Breast epithelium (tissue), 3 donors: ENCODE measurements at regions not wholly inside any gene's neighbourhood (a gene's known extent, or its start where the extent isn't known, plus 50 kb on each side); places are given as distances from the start of the nearest gene placed in this dataset.

Source experiments
- POLR2A ChIP-seq: fragments of 450-650 bp; IDR thresholded peaks from one replicate; pipeline ENCODE4 v1.6.1; 2016; ENCODE audit warnings: antibody characterized with exemption, mild to moderate bottlenecking, moderate library complexity
- POLR2AphosphoS5 ChIP-seq, 3 donors: sonication (generic); formaldehyde crosslinking; IDR thresholded peaks; one replicate each; pipeline ENCODE4 v1.6.1; 2017; ENCODE audit warnings: antibody characterized with exemption in 3 of 3
- TF ChIP-seq, protein P1 (sequence below), 3 donors: fragments of 450-650 bp; IDR thresholded peaks; one replicate each; pipeline ENCODE4 v1.5.1; 2016 to 2017; ENCODE audit warnings: antibody characterized with exemption in 3 of 3, mild to moderate bottlenecking in 3 of 3, moderate library complexity in 3 of 3

DNA sequence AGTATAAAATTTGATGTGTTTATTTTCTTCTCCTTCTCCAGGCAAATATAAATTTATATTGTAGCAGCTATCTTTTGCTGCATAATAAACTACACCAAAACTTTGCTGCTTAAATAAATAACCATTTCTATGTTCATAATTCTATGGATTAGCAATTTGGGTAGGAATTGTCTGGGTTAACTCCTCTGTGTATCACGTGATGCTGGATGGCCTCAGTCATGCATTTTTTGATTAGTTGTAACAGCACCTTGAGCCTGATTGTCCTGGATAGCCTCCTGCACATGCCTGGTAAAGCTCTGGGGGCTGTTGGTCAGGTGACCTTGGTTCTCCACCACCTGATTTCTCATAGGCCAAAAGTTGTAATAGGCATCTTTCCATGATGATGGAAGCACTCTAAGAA, 572.9 kb downstream of the ETV1 start:
- TF ChIP-seq POLR2A (no peak), POLR2AphosphoS5 (IDR thresholded peaks at IDR 0.05) (no peak)
- TF ChIP-seq, protein P1, sequence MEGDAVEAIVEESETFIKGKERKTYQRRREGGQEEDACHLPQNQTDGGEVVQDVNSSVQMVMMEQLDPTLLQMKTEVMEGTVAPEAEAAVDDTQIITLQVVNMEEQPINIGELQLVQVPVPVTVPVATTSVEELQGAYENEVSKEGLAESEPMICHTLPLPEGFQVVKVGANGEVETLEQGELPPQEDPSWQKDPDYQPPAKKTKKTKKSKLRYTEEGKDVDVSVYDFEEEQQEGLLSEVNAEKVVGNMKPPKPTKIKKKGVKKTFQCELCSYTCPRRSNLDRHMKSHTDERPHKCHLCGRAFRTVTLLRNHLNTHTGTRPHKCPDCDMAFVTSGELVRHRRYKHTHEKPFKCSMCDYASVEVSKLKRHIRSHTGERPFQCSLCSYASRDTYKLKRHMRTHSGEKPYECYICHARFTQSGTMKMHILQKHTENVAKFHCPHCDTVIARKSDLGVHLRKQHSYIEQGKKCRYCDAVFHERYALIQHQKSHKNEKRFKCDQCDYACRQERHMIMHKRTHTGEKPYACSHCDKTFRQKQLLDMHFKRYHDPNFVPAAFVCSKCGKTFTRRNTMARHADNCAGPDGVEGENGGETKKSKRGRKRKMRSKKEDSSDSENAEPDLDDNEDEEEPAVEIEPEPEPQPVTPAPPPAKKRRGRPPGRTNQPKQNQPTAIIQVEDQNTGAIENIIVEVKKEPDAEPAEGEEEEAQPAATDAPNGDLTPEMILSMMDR (IDR thresholded peaks at IDR 0.05) = no peak
